Heart left ventricle (tissue), 16 donors: ENCODE measurements at regions not wholly inside any gene's neighbourhood (a gene's known extent, or its start where the extent isn't known, plus 50 kb on each side); places are given as distances from the start of the nearest gene placed in this dataset.

Experiments used
- ATAC-seq, 4 donors: fragments of 200-7000 bp; cut with Tn5 transposase; one replicate each; pipeline ENCODE4 v1.9.1; 2020 to 2022; ENCODE audit warnings: moderate library complexity in 4 of 4, mild to moderate bottlenecking in 3 of 4, moderate number of reproducible peaks in 1 of 4
- DNase-seq, 5 donors: peaks; one replicate each; pipeline ENCODE4 v3.0.0-alpha.2; 2020
- H3K27ac ChIP-seq, 12 donors: fragments of 200-600 bp; sonication (generic) in 4 of 12; one replicate each; pipeline versions ENCODE4 v1.5.0 to v1.8.0; 2016 to 2022; ENCODE audit warnings: mild to moderate bottlenecking in 2 of 12
- H3K27me3 ChIP-seq, 9 donors: fragments of 200-600 bp; sonication (generic) in 2 of 9; one replicate each; pipeline versions ENCODE4 v1.5.1 to v1.8.0; 2016 to 2022; ENCODE audit warnings: mild to moderate bottlenecking in 3 of 9
- H3K36me3 ChIP-seq, 9 donors: fragments of 200-600 bp; sonication (generic) in 2 of 9; one replicate each; pipeline versions ENCODE4 v1.5.0 to v1.8.0; 2018 to 2022; ENCODE audit warnings: mild to moderate bottlenecking in 2 of 9
- H3K4me1 ChIP-seq, 12 donors: fragments of 200-600 bp; sonication (generic) in 4 of 12; one replicate each; pipeline versions ENCODE4 v1.5.0 to v1.8.0; 2016 to 2022; ENCODE audit warnings: mild to moderate bottlenecking in 3 of 12
- H3K4me3 ChIP-seq, 12 donors: fragments of 200-600 bp; sonication (generic) in 4 of 12; one replicate each; pipeline versions ENCODE4 v1.5.0 to v1.8.0; 2017 to 2022; ENCODE audit warnings: mild to moderate bottlenecking in 9 of 12, moderate library complexity in 4 of 12
- H3K9me3 ChIP-seq, 12 donors: fragments of 200-600 bp; sonication (generic) in 4 of 12; one replicate each; pipeline versions ENCODE4 v1.5.0 to v1.8.0; 2016 to 2022; ENCODE audit warnings: mild to moderate bottlenecking in 1 of 12
- POLR2A ChIP-seq, 2 donors: fragments of 450-650 bp; IDR thresholded peaks; one replicate each; pipeline ENCODE4 v1.6.1; 2017; ENCODE audit warnings: antibody characterized with exemption in 2 of 2, mild to moderate bottlenecking in 2 of 2, moderate library complexity in 2 of 2
- WGBS, 4 donors: extraction: QIAGEN DNeasy Blood & Tissue Kit in 2 of 4; methylation state at CpG; one replicate each; pipeline versions ENCODE4 v1.1.5 to v1.1.7; 2013 to 2018; 5-methylcytosine and 5-hydroxymethylcytosine counted together
- intact Hi-C, 10 donors: fragments of 100-400 bp; cut with DNase I; formaldehyde crosslinking; loops; one replicate each; pipeline versions ENCODE4 v1.11.1 to v1.14.2; 2022
- TF ChIP-seq, protein P1 (sequence below), 12 donors: fragments of 200-600 bp; sonication (generic) in 4 of 12; IDR thresholded peaks; one replicate each; pipeline versions ENCODE4 v1.5.0 to v1.8.0; 2018 to 2022; ENCODE audit warnings: antibody characterized with exemption in 12 of 12, mild to moderate bottlenecking in 5 of 12
- donor health status: ischemic (EF 13 %, LVEDD 7.1; RV severe dilation, severe dysfunction).
- donor health status: healthy with polysubstance abuse.
- donor health status: DM: no; HTN: yes; CAD: no.
- donor health status: DM: no; HTN: no; CAD: no.
- donor health status: ischemic (EF 25% LVEDD 6.9; RV normal size, moderate dysfunction).
- donor health status: ischemic (EF 25% LVEDD 5.7; RV mildly dilated, moderate dysfunction).
- donor health status: healthy.
- donor health status: DM: yes; HTN: yes; CAD: no.
- donor health status: ischemic (EF 35%, LVEDD 5.7; RV mildly dilated, moderate dysfunction).
- donor health status: nonischemic (EF 11% LVEDD 7.7; RV severe dilation, severe dysfunction).
- donor health status: DM: yes; HTN: yes; CAD: no.
- donor health status: PGD.
- donor health status: ischemic (EF 29% LVEDD 5.4; RV normal size, mild dysfunction).
- donor health status: nonischemic (EF 23%, LVEDD 6.1; RV moderate dilation, normal function).

DNA sequence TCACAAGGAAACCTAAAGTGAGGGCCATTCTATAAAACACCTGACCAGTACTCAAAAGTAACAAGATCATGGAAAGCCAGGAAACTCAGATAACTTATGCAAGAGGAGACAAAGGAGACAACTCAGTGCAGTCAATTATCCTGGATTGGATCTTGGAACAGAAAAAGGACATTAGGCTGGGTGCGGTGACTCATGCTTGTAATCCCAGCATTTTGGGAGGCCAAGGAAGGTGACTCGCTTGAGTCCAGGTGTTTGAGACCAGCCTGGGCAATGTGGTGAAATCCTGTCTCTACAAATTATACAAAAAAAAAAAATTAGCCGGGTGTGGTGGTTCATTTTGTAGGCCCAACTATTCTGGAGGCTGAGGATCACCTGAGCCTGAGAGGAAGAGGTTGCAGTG, 424.5 kb upstream of the SPRED2 start:
- WGBS, 4 donors, result 90 to 96% (median 95%) methylated on average over 3 of the region's 3 CpGs
- no peak for ATAC-seq
- intact Hi-C loops, result no loop called here

DNA sequence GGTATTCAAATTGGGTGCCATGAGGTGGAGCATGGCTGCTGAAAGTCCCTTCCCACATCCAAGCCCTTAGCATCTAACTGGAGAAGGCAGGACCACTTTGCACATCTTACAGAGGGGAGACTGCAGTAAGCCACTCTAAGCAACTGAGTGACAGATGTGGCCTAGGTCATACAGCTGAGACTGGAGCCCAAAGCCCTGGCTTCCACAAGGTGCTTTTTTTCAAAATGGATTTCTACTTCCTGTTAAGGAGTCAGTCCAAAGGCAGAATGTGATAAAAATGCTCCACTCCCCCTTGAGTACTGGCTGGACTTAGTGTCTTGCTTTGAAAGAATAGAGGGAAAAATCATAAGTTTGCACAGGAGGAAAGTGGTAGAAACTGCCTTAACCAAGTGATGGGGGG, 424.0 kb upstream of the SPRED2 start:
- DNase-seq (no peak), ATAC-seq (no peak)
- Histone ChIP-seq H3K27ac (no peak overlapping the region), H3K27me3 (no peaks in the 10 kb centered on the region), H3K4me3 (no peak overlapping the region), H3K4me1 (no peaks in the 10 kb centered on the region), H3K36me3 (no peaks in the 10 kb centered on the region), H3K9me3 (no peaks in the 10 kb centered on the region)
- intact Hi-C loops, result no loop called here
- no peak for TF ChIP-seq POLR2A (IDR thresholded peaks at IDR 0.05)
- TF ChIP-seq, protein P1, sequence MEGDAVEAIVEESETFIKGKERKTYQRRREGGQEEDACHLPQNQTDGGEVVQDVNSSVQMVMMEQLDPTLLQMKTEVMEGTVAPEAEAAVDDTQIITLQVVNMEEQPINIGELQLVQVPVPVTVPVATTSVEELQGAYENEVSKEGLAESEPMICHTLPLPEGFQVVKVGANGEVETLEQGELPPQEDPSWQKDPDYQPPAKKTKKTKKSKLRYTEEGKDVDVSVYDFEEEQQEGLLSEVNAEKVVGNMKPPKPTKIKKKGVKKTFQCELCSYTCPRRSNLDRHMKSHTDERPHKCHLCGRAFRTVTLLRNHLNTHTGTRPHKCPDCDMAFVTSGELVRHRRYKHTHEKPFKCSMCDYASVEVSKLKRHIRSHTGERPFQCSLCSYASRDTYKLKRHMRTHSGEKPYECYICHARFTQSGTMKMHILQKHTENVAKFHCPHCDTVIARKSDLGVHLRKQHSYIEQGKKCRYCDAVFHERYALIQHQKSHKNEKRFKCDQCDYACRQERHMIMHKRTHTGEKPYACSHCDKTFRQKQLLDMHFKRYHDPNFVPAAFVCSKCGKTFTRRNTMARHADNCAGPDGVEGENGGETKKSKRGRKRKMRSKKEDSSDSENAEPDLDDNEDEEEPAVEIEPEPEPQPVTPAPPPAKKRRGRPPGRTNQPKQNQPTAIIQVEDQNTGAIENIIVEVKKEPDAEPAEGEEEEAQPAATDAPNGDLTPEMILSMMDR (IDR thresholded peaks at IDR 0.05), result no peak

More for the DNA sequence above, 424.5 kb upstream of the SPRED2 start:
- DNase-seq, result no peak
- H3K4me3 ChIP-seq, result no peak overlapping the region
- no peak overlapping the region for H3K27ac ChIP-seq
- H3K36me3 ChIP-seq, result no peaks in the 10 kb centered on the region
- no peaks in the 10 kb centered on the region for H3K27me3 ChIP-seq
- no peaks in the 10 kb centered on the region for H3K9me3 ChIP-seq
- H3K4me1 ChIP-seq, result no peaks in the 10 kb centered on the region
- TF ChIP-seq, protein P1 (IDR thresholded peaks at IDR 0.05), result no peak
- no peak for TF ChIP-seq POLR2A (IDR thresholded peaks at IDR 0.05)

DNA sequence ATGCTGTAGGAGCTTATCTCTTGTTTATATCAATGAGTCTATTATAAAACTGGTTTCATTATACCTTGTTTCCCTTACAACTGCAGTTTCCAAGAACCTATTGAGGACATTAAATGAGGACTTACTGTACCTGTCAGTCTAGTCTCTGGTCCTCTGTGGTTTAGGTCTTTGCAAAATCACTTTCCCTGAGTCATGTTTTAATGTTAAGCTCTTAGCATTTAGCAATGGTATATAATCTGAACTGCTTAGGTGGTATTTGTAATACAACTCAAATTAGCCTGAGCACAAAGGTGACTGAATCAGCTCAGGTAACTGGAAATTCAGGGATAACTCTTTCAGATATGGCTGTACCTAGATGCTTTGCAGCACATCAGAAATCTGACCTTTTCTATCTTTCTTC, 418.3 kb upstream of the SPRED2 start:
- Histone ChIP-seq H3K4me3 (no peak overlapping the region), H3K27ac (no peak overlapping the region), H3K9me3 (no peaks in the 10 kb centered on the region), H3K4me1 (peaks cover 0 to 6% (median 0%) of the 10 kb centered on the region in 12 donors), H3K27me3 (no peaks in the 10 kb centered on the region), H3K36me3 (no peaks in the 10 kb centered on the region)
- DNase-seq (no peak), ATAC-seq (no peak)
- intact Hi-C loops, result no loop called here
- no peak for TF ChIP-seq POLR2A (IDR thresholded peaks at IDR 0.05)
- TF ChIP-seq, protein P1 (IDR thresholded peaks at IDR 0.05), result no peak

DNA sequence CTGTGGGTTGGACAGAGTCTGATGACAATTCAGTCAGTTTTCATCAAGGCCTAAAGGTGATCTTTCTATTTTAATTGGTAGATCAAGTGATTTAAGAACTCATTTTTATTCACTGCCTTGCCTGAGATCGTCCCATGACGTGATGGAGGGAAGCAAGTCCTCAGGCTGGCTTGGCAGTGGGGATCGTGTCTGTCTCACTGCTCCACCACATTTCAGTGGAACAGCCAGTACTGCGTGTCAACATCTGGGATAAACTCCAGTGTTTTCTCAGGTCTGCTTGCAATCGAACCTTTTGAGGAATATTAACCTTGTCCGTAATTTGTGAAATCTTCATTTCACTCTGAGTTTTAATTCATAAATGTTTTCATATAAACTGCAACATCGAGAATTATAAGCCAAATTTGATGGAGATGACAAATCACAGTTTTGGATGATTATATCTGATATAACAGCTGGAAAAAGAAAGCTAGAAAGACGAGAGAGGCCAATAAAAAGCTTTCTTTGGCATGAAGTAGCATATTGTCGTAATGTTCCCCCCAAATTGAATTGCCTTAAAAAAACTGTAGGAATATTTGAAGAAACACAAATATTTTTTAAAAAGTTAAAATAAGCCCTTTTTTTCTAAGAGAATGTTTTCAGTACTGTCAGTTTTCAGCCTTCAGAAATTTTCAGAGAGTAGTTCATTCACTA, 414.7 kb upstream of the SPRED2 start:
- peak overlapping the region in 2 of 12 donors; percentile 12 to 26 for H3K4me3 ChIP-seq

More for the DNA sequence above, 414.7 kb upstream of the SPRED2 start:
- Histone ChIP-seq H3K27me3 (no peaks in the 10 kb centered on the region), H3K4me1 (peaks cover 0 to 6% (median 0%) of the 10 kb centered on the region in 12 donors), H3K27ac (peak overlapping the region in 1 of 12 donors; percentile 10), H3K9me3 (peaks cover 0 to 4% (median 0%) of the 10 kb centered on the region in 12 donors), H3K36me3 (no peaks in the 10 kb centered on the region)
- 68 to 74% (median 71%) methylated on average over 9 of the region's 9 CpGs for WGBS, 4 donors
- ATAC-seq (peak; percentile 57 to 87 (median 70)), DNase-seq (peak in 2 of 5 donors; percentile 12 to 40)
- intact Hi-C loops, result no loop called here
- no peak for TF ChIP-seq POLR2A (IDR thresholded peaks at IDR 0.05)
- TF ChIP-seq, protein P1 (IDR thresholded peaks at IDR 0.05), result no peak
